ENCODE measurements at regions not wholly inside any gene's neighbourhood (a gene's known extent, or its start where the extent isn't known, plus 50 kb on each side); places are given as distances from the start of the nearest gene placed in this dataset.

DNA sequence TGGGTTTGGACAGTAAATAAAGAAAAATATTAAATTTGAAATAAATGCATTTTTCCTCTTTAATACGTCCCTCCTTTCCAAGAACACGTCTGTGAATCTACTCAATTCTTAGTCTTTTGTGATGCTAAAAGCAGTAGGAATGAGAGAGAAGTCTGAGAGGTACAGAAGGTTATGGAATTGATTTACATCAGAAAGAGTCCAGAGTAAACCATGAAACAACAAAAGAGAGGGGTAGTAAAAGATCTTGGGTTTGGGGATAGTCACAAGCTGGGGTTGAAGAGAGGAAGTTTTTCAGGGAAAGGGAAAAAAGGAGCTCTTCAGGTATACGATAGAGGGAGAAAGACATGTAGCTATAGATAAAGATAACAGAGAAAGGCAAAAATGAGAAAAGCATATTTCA, 215.4 kb downstream of the RAB28 start:
- no peak for DNase-seq
- Histone ChIP-seq H3K4me3 (no peak overlapping the region), H3K4me1 (no peaks in the 10 kb centered on the region), H3K27ac (no peak overlapping the region), H3K36me3 (no peaks in the 10 kb centered on the region), H3K27me3 (no peaks in the 10 kb centered on the region), H3K9me3 (peaks cover 0 to 7% (median 3%) of the 10 kb centered on the region in 4 donors)
- WGBS (ENCODE audit: insufficient coverage, low coverage, low lambda C conversion rate, missing lambda C conversion rate): 82% methylated on average over 3 of the region's 3 CpGs
- intact Hi-C loops (cut with DNase I): no loop called here
- ATAC-seq: no peak
- TF ChIP-seq, protein P1, sequence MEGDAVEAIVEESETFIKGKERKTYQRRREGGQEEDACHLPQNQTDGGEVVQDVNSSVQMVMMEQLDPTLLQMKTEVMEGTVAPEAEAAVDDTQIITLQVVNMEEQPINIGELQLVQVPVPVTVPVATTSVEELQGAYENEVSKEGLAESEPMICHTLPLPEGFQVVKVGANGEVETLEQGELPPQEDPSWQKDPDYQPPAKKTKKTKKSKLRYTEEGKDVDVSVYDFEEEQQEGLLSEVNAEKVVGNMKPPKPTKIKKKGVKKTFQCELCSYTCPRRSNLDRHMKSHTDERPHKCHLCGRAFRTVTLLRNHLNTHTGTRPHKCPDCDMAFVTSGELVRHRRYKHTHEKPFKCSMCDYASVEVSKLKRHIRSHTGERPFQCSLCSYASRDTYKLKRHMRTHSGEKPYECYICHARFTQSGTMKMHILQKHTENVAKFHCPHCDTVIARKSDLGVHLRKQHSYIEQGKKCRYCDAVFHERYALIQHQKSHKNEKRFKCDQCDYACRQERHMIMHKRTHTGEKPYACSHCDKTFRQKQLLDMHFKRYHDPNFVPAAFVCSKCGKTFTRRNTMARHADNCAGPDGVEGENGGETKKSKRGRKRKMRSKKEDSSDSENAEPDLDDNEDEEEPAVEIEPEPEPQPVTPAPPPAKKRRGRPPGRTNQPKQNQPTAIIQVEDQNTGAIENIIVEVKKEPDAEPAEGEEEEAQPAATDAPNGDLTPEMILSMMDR (IDR thresholded peaks at IDR 0.05): no peak
- no peak for TF ChIP-seq POLR2A (IDR thresholded peaks at IDR 0.05)

DNA sequence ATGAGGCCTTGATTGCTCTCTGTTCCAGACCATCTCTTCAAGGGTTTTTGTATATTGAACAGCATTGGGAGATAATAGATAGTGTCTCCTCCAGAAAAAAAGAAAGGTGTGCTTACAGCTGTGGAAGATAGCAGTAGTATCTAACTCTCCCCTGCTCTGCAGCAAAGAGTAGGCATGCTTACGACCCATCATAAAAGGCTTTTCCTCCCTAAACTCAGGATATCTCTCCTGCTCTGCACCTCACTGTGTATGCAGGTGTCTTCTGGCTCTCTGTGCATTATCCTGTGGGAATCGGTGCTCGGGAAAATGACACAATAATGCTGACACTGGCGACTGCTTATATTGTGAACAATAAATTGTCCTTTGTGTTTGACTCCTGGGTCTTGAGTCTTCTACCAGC, 216.0 kb downstream of the RAB28 start:
- TF ChIP-seq, protein P1 (IDR thresholded peaks at IDR 0.05): no peak
- no peak for TF ChIP-seq POLR2A (IDR thresholded peaks at IDR 0.05)
- no peaks in the 10 kb centered on the region for H3K27me3 ChIP-seq
- WGBS (ENCODE audit: insufficient coverage, low coverage, low lambda C conversion rate, missing lambda C conversion rate): 90% methylated on average over 3 of the region's 4 CpGs
- intact Hi-C loops (cut with DNase I): no loop called here
- DNase-seq (no peak), ATAC-seq (no peak)
- H3K36me3 ChIP-seq: no peaks in the 10 kb centered on the region
- H3K4me1 ChIP-seq: no peaks in the 10 kb centered on the region
- H3K27ac ChIP-seq: no peak overlapping the region
- H3K9me3 ChIP-seq: peaks cover 0 to 2% (median under 1%) of the 10 kb centered on the region in 4 donors
- H3K4me3 ChIP-seq: no peak overlapping the region

DNA sequence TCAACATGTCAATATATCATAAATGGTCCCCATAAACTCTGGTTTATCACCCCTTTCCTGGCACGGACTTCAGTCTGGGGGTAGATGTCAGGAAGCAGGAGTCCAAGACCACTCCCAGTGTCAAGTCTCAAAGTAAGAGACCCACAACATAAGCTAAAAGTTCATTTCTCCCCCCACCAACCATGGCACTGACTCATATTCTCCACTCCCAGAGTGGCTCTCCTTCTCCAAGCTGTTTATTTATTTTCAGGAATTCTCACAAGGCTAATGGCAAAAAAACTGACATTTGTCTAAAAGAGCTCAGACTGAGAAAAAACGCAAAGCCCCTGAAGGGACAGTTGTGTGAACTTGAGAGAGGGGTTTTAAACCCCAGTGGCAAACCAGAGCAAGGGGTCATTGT, 217.0 kb downstream of the RAB28 start:
- DNase-seq (no peak), ATAC-seq (no peak)
- Histone ChIP-seq H3K4me3 (no peak overlapping the region), H3K36me3 (no peaks in the 10 kb centered on the region), H3K4me1 (no peaks in the 10 kb centered on the region), H3K27me3 (no peaks in the 10 kb centered on the region), H3K9me3 (no peaks in the 10 kb centered on the region), H3K27ac (no peak overlapping the region)
- WGBS (ENCODE audit: insufficient coverage, low coverage, low lambda C conversion rate, missing lambda C conversion rate): 65% methylated on average over 2 of the region's 2 CpGs
- intact Hi-C loops (cut with DNase I): no loop called here
- TF ChIP-seq POLR2A (IDR thresholded peaks at IDR 0.05): no peak
- TF ChIP-seq, protein P1 (IDR thresholded peaks at IDR 0.05): no peak

DNA sequence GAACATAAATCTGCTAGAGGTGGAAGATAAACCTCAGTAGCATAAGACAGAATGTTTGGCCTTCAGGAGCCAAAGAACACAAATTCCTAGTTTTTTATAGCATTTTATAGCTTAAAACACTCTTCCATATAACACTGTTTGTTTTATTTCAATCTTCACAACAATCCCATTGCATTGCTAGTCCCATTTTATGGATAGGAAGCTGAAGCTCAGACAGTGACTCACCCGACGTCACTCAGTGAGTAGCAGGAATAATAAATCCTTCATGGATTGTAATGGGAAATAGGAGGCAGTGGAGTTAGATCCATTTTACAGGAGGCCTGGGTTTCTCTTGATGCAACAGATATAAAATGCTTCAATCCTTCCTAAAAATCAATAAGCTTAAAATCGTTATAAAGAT, 217.5 kb downstream of the RAB28 start:
- DNase-seq: no peak
- H3K9me3 ChIP-seq: no peaks in the 10 kb centered on the region
- no peaks in the 10 kb centered on the region for H3K4me1 ChIP-seq
- no peak for TF ChIP-seq POLR2A (IDR thresholded peaks at IDR 0.05)
- TF ChIP-seq, protein P1 (IDR thresholded peaks at IDR 0.05): no peak
- no peak overlapping the region for H3K27ac ChIP-seq
- H3K36me3 ChIP-seq: no peaks in the 10 kb centered on the region
- ATAC-seq: no peak
- no peak overlapping the region for H3K4me3 ChIP-seq
- H3K27me3 ChIP-seq: no peaks in the 10 kb centered on the region
- intact Hi-C loops (cut with DNase I): no loop called here
- WGBS (ENCODE audit: insufficient coverage, low coverage, low lambda C conversion rate, missing lambda C conversion rate): 76% methylated on average over 3 of the region's 3 CpGs

DNA sequence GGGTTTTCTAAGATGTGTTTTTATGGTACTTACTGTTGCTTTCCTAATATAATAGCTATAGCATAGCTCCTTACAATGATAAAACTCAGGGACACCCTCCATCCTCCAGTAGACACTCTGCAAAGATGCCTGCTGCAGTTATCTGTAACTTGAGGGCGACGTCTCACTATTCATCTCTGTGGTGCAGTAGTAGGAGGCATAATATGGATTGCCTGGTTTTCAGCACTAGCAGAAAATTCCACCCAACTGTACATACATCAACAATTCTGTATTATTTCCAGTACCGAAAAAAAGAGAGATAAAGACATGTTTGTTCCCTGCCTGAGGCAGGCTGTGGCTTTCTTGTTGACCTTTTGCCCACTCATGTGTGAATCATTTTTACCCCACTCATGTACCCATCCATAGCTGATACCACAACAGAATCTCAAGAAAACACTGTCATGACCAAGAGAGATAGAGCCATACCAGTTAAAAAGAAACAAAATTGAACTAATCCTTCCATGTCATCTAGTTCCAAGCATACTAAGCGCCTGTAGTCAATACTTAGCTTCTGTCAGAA, 220.1 kb downstream of the RAB28 start:
- intact Hi-C loops (cut with DNase I): no loop called here
- Histone ChIP-seq H3K27ac (no peak overlapping the region), H3K4me3 (no peak overlapping the region), H3K4me1 (no peaks in the 10 kb centered on the region), H3K36me3 (no peaks in the 10 kb centered on the region), H3K9me3 (no peaks in the 10 kb centered on the region), H3K27me3 (no peaks in the 10 kb centered on the region)
- no peak for ATAC-seq
- DNase-seq: no peak
- WGBS (ENCODE audit: insufficient coverage, low coverage, low lambda C conversion rate, missing lambda C conversion rate): 94% methylated on average over 4 of the region's 4 CpGs
- TF ChIP-seq, protein P1 (IDR thresholded peaks at IDR 0.05): no peak
- TF ChIP-seq POLR2A (IDR thresholded peaks at IDR 0.05): no peak

Measured in right lobe of liver (tissue), 6 donors.